ENCODE measurements at regions not wholly inside any gene's neighbourhood (a gene's known extent, or its start where the extent isn't known, plus 50 kb on each side); places are given as distances from the start of the nearest gene placed in this dataset.

GRCh38 chr15:31552482-31553099 lies 226.0 kb downstream of the KLF13 start (continued):
- no peak for TF ChIP-seq CHD2 (IDR thresholded peaks at IDR 0.05; ENCODE audit: low read length, partially characterized antibody)
- no peak for TF ChIP-seq MAZ (IDR thresholded peaks at IDR 0.05; ENCODE audit: borderline replicate concordance, low read depth, low read length)

DNA sequence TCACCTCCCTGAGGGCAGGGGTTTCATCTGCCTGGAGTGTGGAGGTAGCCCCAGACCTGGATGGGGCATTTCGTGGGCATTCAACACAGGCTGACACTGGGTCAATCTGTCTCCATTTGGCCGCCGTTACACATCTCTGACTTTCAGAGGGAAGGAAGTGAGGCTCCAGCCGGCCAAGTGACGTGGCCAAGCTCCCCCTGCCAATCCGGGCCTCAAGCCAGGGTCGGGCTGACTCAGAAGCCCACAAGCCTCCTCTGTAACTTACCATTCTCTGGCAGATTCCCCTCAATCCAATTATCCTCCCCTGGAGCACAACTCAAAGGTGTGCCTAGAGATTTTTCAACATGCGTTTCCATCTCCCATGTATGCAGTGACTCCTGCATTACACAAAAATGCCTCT lies 227.6 kb downstream of the KLF13 start:
- Histone ChIP-seq H3K4me2 (no peak overlapping the region), H3K27ac (no peak overlapping the region), H3K4me1 (no peaks in the 10 kb centered on the region), H3K4me3 (no peak overlapping the region), H3K9me3 (no peaks in the 10 kb centered on the region)
- FAIRE-seq (no peak), ATAC-seq (no peak), DNase-seq (ENCODE audit: low read depth in 1 of 2, low spot score in 1 of 2) (no peak)
- ChIA-PET CTCF (no interaction called here), POLR2A (no interaction called here)
- 59% methylated on average over 8 of the region's 8 CpGs for WGBS (ENCODE audit: missing lambda C conversion rate)
- TF ChIP-seq CEBPB (IDR thresholded peaks at IDR 0.05) (no peak), GATA3 (IDR thresholded peaks at IDR 0.05; ENCODE audit: borderline replicate concordance) (no peak), HDAC2 (IDR thresholded peaks at IDR 0.05) (no peak), ZSCAN20 (CRISPR knock-in tag; IDR thresholded peaks at IDR 0.05) (no peak), EHMT2 (IDR thresholded peaks at IDR 0.05; ENCODE audit: low read depth) (no peak), RARB (CRISPR knock-in tag; IDR thresholded peaks at IDR 0.05) (no peak), CBX2 (IDR thresholded peaks at IDR 0.05; ENCODE audit: borderline replicate concordance, low read depth) (no peak), MAX (IDR thresholded peaks at IDR 0.05) (no peak), HOXB5 (CRISPR knock-in tag; IDR thresholded peaks at IDR 0.05) (no peak), JUNB (IDR thresholded peaks at IDR 0.05) (no peak), ZNF302 (CRISPR knock-in tag; IDR thresholded peaks at IDR 0.05) (no peak), FOSB (CRISPR knock-in tag; IDR thresholded peaks at IDR 0.05) (no peak), HMGXB4 (CRISPR knock-in tag; IDR thresholded peaks at IDR 0.05; ENCODE audit: borderline replicate concordance) (no peak), CBX8 (IDR thresholded peaks at IDR 0.05) (no peak)

DNA sequence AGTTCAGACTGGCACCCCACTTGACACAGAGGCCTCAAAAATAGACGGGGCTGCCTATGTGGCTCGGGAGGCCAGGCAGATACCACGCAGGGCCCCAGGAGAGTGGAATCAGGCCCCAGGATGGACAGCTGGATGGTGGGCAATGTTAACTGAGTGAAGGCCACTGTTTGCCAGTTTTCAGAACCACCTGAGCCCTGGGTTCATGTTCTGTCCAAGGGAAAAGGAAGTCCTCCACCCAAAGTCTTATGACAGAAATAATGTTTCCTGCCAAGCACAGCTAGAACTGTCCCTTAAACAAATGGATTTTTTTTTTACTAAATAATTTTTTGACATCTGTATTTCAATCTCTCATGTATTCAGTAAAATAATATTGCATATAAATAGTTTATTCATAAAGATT lies 228.4 kb downstream of the KLF13 start:
- Histone ChIP-seq H3K4me2 (no peak overlapping the region), H3K27ac (no peak overlapping the region), H3K4me1 (no peaks in the 10 kb centered on the region), H3K9me3 (no peaks in the 10 kb centered on the region), H3K4me3 (no peak overlapping the region)
- DNase-seq (ENCODE audit: low read depth in 1 of 2, low spot score in 1 of 2) (no peak), FAIRE-seq (no peak), ATAC-seq (no peak)
- ChIA-PET POLR2A (no interaction called here), CTCF (interaction anchor here (0.6 to 1.2 kb wide), 4 partner anchors 11 to 786 kb away, joined by 3 to 5 read pairs (median 3); no protein-coding TSS in a partner anchor)
- 64% methylated on average over 3 of the region's 3 CpGs for WGBS (ENCODE audit: missing lambda C conversion rate)
- TF ChIP-seq, protein P1, sequence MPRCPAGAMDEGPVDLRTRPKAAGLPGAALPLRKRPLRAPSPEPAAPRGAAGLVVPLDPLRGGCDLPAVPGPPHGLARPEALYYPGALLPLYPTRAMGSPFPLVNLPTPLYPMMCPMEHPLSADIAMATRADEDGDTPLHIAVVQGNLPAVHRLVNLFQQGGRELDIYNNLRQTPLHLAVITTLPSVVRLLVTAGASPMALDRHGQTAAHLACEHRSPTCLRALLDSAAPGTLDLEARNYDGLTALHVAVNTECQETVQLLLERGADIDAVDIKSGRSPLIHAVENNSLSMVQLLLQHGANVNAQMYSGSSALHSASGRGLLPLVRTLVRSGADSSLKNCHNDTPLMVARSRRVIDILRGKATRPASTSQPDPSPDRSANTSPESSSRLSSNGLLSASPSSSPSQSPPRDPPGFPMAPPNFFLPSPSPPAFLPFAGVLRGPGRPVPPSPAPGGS (IDR thresholded peaks at IDR 0.05) = no peak
- TF ChIP-seq MAFK (IDR thresholded peaks at IDR 0.05; ENCODE audit: partially characterized antibody) (no peak), MAX (IDR thresholded peaks at IDR 0.05) (no peak), HOXB13 (CRISPR knock-in tag; IDR thresholded peaks at IDR 0.05; ENCODE audit: low read depth) (no peak), BHLHE40 (IDR thresholded peaks at IDR 0.05; ENCODE audit: low read depth, low read length) (no peak), RARB (CRISPR knock-in tag; IDR thresholded peaks at IDR 0.05) (no peak), PBX3 (IDR thresholded peaks at IDR 0.05) (no peak), TP53 (CRISPR knock-in tag; IDR thresholded peaks at IDR 0.05) (no peak), RNF2 (IDR thresholded peaks at IDR 0.05; ENCODE audit: borderline replicate concordance, low read depth) (no peak), NR3C1 (IDR thresholded peaks at IDR 0.05) (no peak), POLR2A (IDR thresholded peaks at IDR 0.05; ENCODE audit: low read length) (no peak), ESRRA (IDR thresholded peaks at IDR 0.05; ENCODE audit: borderline replicate concordance, low read length) (no peak), JUNB (IDR thresholded peaks at IDR 0.05) (no peak), GATA3 (IDR thresholded peaks at IDR 0.05; ENCODE audit: borderline replicate concordance) (no peak), CTCF (IDR thresholded peaks at IDR 0.05) (no peak), ZC3H11A (IDR thresholded peaks at IDR 0.05) (no peak), JUN (IDR thresholded peaks at IDR 0.05) (no peak), ELK1 (IDR thresholded peaks at IDR 0.05; ENCODE audit: low read depth, low read length) (no peak)

All from A549 (cell line).